Glomerular visceral epithelial cell (primary cell): ENCODE measurements at regions not wholly inside any gene's neighbourhood (a gene's known extent, or its start where the extent isn't known, plus 50 kb on each side); places are given as distances from the start of the nearest gene placed in this dataset.
"Not testable (repeated sequence)": the region's sequence is repeated elsewhere in the genome, so short reads cannot be mapped to it uniquely, and the experiment has no call there.

Experiments used
- DNase-seq: peaks from one replicate; pipeline ENCODE4 v3.0.0-alpha.2; 2016; ENCODE audit errors: extremely low spot score

DNA sequence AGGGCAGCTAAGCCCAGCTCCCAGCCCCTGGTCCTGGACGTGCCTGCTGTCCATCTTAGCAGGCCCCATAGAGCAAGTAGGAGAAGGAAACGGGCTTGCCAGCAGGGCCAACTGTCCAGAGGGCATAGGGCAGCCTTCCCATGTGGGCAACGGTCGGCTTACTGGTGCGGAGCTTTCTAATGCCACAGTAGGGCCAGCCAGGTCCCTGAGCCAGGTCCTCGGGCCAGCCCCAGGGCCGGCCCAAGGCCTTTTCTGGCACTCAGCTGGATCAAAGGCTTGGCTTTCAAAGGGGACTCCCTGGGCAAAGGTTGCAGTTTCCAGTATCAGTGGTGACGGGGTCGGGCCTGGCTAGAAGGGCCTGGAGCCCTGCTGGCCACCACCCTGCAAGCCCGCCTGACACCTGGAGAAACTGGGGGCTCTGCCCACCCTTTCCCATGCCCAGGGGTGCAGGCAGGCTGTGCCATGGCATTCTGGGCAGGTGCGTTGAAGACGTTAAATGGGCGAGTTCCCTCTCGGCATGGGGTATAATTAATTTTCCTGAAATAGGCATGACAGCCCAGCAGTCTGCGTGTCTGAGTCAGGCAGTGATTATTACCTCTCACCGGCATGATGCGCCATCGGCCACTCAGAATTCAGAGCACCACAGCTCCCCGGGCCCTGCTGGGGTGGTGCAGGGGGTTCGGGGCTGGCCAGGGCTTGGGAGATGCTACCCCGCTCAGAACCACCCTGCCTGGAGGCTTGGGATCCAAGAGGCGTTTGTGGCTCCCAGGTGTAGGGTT lies 4387.3 kb upstream of the TPTE start:
- not testable (repeated sequence) for DNase-seq

DNA sequence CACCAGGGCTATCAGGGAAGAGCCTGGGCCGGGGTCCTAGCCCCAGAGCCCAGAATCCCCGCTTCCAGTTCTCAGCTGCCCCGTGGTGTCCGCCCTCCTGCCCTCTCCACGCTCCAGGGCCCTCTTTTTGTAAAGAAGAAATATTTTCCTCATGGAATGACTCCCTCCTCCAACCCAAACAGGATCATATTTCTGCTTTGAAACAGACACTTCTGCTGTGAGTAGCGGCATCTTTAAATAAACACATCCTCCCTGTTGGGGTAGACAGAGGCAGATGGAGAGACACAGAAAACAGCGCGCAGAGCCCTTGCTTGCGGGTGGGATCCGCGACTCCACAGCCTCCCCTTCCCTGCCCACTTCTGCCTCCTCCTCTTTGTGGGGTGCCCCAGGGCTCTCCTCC lies 4384.7 kb upstream of the TPTE start:
- not testable (repeated sequence) for DNase-seq

DNA sequence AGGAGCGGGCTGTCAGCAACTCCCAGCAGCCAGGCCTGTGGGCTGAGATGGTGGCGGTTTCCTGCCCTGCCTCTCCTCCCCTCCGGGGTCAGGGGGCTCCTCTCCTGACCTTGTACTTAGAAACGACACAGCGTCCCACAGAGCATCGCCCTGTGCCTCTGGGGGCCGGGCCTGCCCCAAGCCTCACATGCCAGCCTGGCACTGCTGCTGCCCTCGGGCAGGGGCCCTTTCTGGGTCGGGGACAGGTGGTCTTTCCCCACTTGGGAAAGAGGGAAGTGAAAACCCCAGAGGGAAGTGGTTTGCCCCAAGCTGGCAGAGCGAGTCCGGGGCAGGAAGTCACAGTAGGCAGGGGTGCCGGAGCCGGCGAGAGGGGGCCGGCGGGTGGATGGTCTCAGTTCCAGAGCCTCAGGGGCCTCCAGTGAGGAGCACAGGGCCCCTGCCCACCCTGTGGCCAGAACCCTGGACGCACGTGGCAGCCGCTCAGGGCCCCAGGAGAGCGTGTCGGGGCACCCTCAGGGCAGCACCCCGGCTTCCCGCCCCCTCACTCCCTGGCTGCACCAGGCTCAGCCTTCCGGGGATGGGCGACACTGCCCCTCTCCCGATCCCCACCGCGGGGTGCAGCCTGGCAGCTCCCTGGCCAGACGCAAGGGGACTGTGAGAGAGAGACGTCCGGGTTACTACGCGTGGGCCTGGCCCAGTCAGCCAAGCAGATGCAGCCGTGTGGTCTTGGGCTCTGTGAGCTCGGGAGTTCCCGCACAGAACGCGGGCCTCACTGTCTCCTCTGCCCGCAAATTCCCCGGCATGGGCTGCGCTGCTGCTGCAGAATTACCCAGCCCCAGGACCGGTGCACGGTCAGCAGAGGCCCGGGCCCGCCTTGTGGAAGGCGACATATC lies 4382.9 kb upstream of the TPTE start:
- not testable (repeated sequence) for DNase-seq

DNA sequence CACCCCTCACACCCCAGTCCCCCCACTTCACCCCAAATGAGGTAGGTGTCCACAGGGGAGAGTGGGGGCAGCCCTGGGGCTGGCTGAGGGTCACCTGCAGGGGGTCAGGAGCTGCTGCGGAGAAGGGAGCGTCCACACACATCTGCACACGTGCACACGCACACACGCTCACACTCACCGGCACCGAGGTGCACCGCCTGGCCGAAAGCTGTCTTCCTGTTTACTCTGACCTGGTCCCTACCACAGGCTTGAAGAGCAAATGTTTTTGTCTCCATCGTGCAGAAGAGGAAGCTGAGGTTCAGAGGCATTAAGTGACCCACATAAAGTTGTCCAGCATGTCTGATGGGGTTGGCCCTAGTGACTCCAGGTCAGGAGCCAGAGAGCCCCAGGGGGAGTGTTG lies 4382.1 kb upstream of the TPTE start:
- DNase-seq, result not testable (repeated sequence)

DNA sequence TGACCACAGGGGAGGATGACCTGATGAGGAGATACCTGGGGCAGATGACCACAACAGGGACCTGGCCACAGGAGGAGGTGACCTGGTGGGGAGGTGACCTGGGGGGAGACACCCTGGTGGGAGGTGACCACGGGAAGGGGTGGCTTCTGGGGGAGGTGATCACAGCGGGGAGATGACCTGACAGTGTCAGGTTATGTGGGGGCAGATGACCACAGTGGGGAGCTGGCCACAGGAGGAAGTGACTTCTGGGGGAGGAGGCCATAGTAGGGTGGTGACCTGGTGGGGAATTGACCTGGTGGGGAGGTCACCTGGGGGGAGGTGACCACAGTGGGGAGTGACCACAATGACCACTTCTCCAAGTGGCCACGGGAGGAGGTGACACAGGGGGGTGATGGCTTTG lies 4381.5 kb upstream of the TPTE start:
- DNase-seq, result not testable (repeated sequence)

DNA sequence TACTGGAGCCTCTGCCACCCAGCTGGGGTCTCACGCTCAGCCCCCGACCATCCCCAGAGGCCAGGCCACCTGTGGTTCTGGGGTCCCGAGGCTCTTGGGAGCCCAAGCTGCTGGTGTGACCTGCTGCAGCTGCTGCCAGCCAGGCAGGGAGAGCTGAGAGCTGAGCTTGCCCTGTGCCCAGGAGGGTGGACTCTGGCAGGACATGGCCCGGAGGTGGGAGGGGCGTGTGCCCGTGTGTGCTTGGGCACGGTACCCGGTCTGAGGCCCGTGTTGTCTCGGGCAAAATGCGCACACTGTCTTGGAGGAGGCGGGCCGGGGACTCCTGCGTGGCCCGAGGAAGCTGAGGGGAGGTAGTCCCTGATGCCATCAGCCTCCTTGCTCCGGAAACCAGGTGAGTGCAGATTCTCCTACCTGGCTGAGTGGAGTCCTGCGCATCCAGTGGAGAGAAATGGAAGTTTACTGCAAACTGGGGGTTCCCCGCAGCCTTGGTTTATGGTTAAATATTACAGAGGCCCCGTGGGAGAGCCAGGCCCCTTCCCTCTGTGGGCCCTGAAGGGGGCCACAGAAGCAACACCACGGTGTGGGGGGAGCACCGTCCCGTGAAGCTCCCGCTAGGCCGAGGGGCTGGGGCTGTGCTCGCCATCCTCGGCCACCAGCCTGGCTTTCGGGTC lies 4380.8 kb upstream of the TPTE start:
- DNase-seq, result not testable (repeated sequence)

DNA sequence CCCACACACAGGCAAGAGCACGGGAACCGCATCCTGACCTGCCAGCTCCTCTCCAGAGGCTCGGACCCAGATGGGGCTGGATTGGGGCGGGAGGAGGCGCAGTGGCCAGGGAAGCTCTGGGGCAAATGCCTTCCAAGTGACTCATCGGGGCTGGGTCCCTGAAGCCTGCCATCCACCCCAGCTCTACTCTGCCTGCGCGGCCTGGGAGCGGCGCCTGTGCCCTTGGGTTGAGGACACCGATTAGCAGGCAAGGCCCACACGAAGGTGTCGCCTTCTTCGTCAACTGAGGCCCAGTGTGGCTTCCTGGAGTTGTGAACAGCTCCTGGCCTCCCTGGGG lies 4380.3 kb upstream of the TPTE start:
- DNase-seq, result not testable (repeated sequence)

DNA sequence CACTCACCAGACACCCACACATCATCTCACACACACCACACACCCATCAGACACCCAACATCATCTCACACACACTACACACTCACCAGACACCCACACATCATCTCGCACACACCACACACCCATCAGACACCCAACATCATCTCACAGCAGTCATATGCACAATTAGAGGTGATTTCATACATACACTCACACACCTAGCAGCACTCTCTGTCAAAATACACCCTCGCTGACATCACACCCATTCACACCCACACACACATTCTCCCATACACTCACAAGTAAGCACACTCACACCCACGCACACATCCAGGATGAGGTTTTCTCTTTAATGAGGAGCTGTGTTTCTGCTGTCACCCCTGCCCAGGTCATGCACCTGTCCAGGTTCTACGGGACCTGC lies 4368.2 kb upstream of the TPTE start:
- DNase-seq, result not testable (repeated sequence)

DNA sequence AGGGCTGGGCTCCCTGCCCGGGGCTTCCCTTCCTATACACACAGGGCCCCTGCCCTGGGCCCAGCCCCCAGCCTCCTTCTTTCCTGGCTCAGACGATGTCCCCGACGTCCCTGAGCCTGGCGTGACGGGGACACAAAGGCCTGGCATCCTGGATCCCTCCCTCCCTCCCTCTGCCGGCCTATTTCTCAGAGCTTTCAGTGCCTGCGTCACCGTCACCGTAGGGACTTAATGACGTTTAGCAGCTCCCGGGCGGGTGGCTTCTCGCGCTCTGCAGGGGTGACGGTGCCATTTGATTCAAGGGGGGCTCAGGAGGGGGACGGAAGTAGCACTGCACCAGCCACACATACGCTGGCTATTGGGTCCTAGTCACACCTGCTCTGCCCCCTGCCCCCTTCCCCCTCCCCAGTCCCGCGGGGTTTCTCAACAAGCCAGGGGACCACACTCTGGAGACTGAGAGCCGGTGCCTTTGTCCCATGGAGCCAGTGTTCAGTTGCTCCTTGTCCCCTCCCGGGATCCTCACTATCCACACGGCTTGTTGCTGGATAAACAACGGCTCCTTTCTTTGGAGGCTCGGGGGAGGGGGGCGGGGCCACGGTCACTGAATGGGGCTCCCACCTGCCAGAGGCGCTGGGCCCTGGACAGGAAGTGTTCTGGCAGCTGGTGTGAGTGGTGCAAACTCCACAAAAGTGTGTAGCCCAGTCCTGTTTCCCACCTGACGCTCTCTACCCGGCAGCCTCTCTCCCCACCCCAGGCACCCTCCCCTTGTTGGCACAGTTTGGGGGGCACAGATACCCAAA lies 4366.7 kb upstream of the TPTE start:
- DNase-seq, result not testable (repeated sequence)

DNA sequence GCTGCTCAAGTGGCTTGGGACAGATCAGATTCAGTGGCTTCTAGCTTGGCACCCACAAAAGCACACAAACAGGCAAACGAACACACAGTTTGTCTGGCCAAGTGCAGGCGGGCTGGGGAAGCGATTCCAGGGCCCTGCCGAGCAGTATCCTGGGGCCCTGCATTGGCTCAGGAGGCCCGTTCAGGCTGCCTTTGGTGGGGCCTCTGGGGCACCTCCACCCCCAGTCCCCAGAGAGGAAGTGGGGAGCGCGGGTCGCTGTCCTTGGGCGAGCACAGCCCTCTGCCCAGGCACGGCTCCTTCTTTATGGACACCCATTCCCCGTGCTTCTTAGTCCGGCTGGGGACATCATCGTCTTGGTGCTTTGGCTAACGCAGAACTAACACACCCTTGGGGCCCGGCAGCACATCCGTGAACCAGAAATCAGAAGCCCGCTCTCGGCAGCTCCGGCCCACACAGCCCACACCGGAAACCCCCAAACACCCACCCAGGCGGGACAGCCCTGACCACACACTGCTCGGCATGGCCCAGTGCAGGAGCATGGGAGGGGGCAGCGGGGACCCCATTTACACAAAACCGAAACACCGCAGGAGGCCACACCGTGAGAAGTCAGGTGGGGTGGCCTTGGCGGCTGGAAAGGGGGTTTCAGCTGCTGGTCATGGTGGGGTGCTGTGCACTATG lies 4364.5 kb upstream of the TPTE start:
- DNase-seq, result not testable (repeated sequence)

DNA sequence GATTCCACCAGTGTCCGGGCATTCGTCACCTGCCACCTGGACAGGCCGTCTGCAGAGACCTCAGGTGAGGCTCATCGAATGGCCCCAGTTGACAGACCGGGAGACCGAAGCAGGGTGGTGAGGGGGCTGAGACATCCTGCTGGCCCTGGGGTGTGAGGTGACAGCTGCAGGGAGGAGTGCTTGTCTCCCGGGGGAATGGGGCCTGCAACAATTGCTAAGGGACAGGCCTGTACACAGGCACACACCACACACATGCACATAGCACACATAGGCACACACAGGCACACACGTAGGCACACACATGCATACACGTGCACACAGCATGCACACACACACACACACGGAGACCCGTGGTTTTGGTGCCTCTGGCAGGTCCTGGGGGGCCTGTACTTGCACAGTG lies 4363.9 kb upstream of the TPTE start:
- not testable (repeated sequence) for DNase-seq

DNA sequence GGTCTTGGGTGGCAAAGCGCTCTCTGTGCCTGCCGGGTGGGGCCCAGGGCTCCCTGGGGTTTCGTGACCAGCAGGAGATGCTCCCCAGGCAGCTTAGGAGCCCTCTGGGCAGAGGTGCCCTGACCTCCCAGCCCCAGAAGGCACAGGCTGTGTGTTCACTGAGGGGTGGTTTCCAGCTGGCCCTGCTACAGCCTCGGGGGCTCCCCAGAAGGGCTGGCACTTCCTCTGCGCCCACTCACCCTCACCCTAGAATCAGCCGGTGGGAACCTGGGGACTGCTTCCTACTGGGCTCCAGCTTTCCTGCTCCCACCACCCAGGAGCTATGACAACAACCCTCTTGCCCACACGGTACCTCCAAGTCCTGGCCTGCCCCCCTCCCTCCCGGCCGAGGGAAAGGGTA lies 4363.2 kb upstream of the TPTE start:
- DNase-seq, result not testable (repeated sequence)
